ENCODE measurements at regions not wholly inside any gene's neighbourhood (a gene's known extent, or its start where the extent isn't known, plus 50 kb on each side); places are given as distances from the start of the nearest gene placed in this dataset.

DNA sequence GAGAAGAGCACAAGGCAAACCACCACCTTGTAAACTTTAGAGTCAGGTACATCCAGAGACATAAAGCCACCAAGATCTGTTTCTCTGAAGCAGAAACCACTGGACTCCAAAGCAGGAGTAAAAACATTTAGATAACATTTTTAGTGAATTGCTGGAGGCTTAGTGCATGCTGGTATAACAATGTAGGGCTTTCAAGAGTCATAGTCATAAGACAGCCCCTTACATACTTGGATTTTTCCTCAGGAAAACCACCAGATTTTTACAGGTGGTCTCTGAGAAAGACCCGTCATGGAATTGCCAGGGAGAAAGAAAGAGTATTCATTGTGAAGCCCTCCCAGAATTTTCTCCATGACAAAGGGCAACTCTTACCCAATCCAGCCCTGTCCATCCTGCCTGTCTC, 434.5 kb upstream of the NAALADL2 start:
- Histone ChIP-seq H3K36me3 (ENCODE audit: control insufficient read depth, insufficient read depth, low read length) (no peaks in the 10 kb centered on the region), H3K9me3 (ENCODE audit: control insufficient read depth, low read length) (no peaks in the 10 kb centered on the region), H3K4me3 (ENCODE audit: insufficient read depth, low read depth, low read length) (no peak overlapping the region), H3K27me3 (ENCODE audit: control insufficient read depth, insufficient read depth, low read length, poor library complexity, severe bottlenecking) (no peaks in the 10 kb centered on the region), H3K4me1 (ENCODE audit: control insufficient read depth, insufficient read depth, low read length) (no peaks in the 10 kb centered on the region), H3K27ac (ENCODE audit: insufficient read depth, low read depth, low read length, poor library complexity, severe bottlenecking) (no peak overlapping the region)
- 79 to 85% methylated on average over 1 of the region's 1 CpG for WGBS, 2 experiments

DNA sequence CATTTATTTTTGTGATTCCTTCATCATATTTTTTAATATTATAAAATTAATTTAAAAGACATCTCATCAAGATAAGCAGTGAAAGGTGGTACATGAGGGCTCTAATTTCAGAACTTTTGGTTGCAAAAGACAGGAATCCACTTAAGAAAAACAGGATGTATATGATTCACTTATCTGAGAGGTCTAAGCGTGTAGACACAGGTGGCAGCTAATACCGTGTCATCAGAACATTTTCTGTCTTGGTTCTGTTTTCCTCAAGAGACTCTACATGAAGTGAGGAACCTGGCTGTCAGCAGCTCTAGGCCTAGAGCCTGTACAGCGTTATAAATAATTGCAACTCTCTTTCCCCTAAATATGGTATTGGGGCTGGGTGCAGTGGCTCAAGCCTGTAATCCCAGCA, 433.7 kb upstream of the NAALADL2 start:
- WGBS, 2 experiments = 89 to 95% methylated on average over 3 of the region's 3 CpGs
- H3K27me3 ChIP-seq (ENCODE audit: control insufficient read depth, insufficient read depth, low read length, poor library complexity, severe bottlenecking) = no peaks in the 10 kb centered on the region

DNA sequence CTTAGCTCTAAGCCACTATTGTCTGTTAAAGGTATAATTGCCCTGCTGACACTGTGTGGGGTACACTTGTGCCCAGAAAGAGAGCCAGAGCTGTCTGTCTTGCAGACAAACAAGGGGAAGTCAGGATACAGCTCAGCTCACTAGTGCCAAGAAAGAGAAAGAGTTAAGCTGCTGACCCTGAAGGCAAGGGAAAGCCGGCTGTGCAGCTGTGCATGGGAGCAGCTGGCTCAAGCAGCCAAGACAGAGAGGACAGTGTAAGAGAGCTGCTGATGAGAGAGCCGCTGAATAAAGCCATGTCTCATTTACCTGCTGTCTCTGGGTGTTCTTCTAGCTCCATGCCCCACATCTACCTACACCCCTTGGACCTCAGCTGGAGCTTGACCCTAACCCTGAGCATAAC, 428.1 kb upstream of the NAALADL2 start:
- Histone ChIP-seq H3K9me3 (ENCODE audit: control insufficient read depth, low read length) (no peaks in the 10 kb centered on the region), H3K27me3 (ENCODE audit: control insufficient read depth, insufficient read depth, low read length, poor library complexity, severe bottlenecking) (no peaks in the 10 kb centered on the region), H3K4me3 (ENCODE audit: insufficient read depth, low read depth, low read length) (no peak overlapping the region), H3K4me1 (ENCODE audit: control insufficient read depth, insufficient read depth, low read length) (peaks cover 4% of the 10 kb centered on the region), H3K27ac (ENCODE audit: insufficient read depth, low read depth, low read length, poor library complexity, severe bottlenecking) (no peak overlapping the region), H3K36me3 (ENCODE audit: control insufficient read depth, insufficient read depth, low read length) (no peaks in the 10 kb centered on the region)
- WGBS, 2 experiments = 77% methylated on average over 2 of the region's 2 CpGs

More for the DNA sequence above, 433.7 kb upstream of the NAALADL2 start:
- no peaks in the 10 kb centered on the region for H3K9me3 ChIP-seq (ENCODE audit: control insufficient read depth, low read length)
- H3K4me1 ChIP-seq (ENCODE audit: control insufficient read depth, insufficient read depth, low read length) = peaks cover under 1% of the 10 kb centered on the region
- H3K27ac ChIP-seq (ENCODE audit: insufficient read depth, low read depth, low read length, poor library complexity, severe bottlenecking) = no peak overlapping the region
- no peaks in the 10 kb centered on the region for H3K36me3 ChIP-seq (ENCODE audit: control insufficient read depth, insufficient read depth, low read length)
- no peak overlapping the region for H3K4me3 ChIP-seq (ENCODE audit: insufficient read depth, low read depth, low read length)

DNA sequence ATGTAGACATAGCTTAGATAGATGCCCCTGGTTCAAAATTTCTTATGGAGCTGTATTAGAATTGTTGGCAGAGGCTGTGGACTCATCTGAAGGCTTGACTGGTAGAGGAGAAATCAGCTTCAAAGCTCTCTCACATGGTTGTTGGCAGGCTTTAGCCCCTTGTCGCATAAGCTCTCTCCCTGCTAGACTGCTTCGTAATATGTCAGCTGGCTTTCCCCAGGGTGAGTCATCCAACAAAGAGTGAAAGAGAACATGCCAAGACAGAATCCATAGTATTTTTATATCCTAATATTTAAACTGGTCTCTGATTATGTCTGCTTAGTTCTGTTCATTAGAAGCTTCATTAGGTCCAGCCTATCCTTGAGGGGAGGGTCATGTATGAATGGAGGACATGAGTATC, 427.4 kb upstream of the NAALADL2 start:
- Histone ChIP-seq H3K4me1 (ENCODE audit: control insufficient read depth, insufficient read depth, low read length) (peaks cover 4% of the 10 kb centered on the region), H3K27me3 (ENCODE audit: control insufficient read depth, insufficient read depth, low read length, poor library complexity, severe bottlenecking) (no peaks in the 10 kb centered on the region), H3K9me3 (ENCODE audit: control insufficient read depth, low read length) (no peaks in the 10 kb centered on the region), H3K27ac (ENCODE audit: insufficient read depth, low read depth, low read length, poor library complexity, severe bottlenecking) (no peak overlapping the region), H3K4me3 (ENCODE audit: insufficient read depth, low read depth, low read length) (no peak overlapping the region), H3K36me3 (ENCODE audit: control insufficient read depth, insufficient read depth, low read length) (no peaks in the 10 kb centered on the region)
- WGBS, 2 experiments = 94 to 100% methylated on average over 2 of the region's 2 CpGs

DNA sequence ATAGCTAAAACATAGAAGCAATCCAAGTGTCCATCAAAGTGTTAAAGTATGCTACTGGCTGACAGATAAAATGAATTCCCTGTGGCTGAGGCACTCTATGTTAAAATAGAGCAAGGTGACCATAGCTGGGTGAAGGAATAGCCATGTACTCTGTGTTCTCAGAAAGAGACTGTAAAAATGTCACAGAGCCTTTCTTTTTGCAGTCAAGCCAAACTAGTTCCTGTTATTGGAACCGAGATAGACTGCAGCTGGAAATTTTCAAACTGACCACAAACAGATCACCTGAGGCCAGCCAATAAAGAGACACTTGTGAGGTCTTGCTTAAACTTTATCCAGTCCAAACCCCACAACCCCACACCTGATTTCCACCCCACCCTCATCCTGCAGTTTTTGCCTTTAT, 422.8 kb upstream of the NAALADL2 start:
- Histone ChIP-seq H3K4me3 (ENCODE audit: insufficient read depth, low read depth, low read length) (no peak overlapping the region), H3K27ac (ENCODE audit: insufficient read depth, low read depth, low read length, poor library complexity, severe bottlenecking) (no peak overlapping the region), H3K36me3 (ENCODE audit: control insufficient read depth, insufficient read depth, low read length) (no peaks in the 10 kb centered on the region), H3K9me3 (ENCODE audit: control insufficient read depth, low read length) (no peaks in the 10 kb centered on the region), H3K27me3 (ENCODE audit: control insufficient read depth, insufficient read depth, low read length, poor library complexity, severe bottlenecking) (no peaks in the 10 kb centered on the region), H3K4me1 (ENCODE audit: control insufficient read depth, insufficient read depth, low read length) (peaks cover 14% of the 10 kb centered on the region)
- WGBS, 2 experiments = 87 to 92% methylated on average over 1 of the region's 1 CpG

DNA sequence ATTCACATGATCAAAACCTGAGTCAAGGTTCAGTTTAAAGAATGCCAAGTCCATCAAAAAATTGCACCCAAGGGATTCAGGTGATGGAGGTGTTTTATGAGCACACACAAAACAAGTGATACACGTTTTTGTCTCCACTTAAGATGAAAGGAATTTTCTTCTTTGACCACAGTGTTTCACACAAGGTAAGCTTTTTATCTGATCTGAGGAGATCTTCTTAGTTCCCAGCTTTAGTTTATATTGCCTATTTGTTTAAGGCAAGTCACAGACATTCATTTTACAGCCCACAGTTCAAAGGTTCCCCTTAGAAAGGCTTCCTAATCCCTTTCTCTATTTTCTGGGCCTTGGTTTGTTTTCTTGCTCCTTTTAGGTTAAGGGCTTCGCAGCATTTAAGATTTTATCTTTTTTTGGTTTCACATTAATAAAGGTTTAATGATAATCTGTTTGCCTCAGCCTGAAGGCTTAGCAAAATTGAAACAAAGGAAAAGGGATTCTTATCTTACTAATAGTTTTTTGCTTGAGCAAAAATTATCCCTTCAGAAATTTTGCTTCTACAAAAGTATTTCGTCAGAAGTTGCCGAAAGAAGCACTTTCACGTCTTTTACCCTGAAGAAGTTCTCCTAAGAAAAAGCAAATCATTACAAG, 420.5 kb upstream of the NAALADL2 start:
- Histone ChIP-seq H3K4me1 (ENCODE audit: control insufficient read depth, insufficient read depth, low read length) (peaks cover 17% of the 10 kb centered on the region), H3K27me3 (ENCODE audit: control insufficient read depth, insufficient read depth, low read length, poor library complexity, severe bottlenecking) (no peaks in the 10 kb centered on the region), H3K4me3 (ENCODE audit: insufficient read depth, low read depth, low read length) (peak overlapping the region; percentile 78), H3K36me3 (ENCODE audit: control insufficient read depth, insufficient read depth, low read length) (no peaks in the 10 kb centered on the region), H3K27ac (ENCODE audit: insufficient read depth, low read depth, low read length, poor library complexity, severe bottlenecking) (peak overlapping the region; percentile 98), H3K9me3 (ENCODE audit: control insufficient read depth, low read length) (no peaks in the 10 kb centered on the region)
- WGBS, 2 experiments = 58 to 75% methylated on average over 3 to 5 of the region's 5 CpGs

DNA sequence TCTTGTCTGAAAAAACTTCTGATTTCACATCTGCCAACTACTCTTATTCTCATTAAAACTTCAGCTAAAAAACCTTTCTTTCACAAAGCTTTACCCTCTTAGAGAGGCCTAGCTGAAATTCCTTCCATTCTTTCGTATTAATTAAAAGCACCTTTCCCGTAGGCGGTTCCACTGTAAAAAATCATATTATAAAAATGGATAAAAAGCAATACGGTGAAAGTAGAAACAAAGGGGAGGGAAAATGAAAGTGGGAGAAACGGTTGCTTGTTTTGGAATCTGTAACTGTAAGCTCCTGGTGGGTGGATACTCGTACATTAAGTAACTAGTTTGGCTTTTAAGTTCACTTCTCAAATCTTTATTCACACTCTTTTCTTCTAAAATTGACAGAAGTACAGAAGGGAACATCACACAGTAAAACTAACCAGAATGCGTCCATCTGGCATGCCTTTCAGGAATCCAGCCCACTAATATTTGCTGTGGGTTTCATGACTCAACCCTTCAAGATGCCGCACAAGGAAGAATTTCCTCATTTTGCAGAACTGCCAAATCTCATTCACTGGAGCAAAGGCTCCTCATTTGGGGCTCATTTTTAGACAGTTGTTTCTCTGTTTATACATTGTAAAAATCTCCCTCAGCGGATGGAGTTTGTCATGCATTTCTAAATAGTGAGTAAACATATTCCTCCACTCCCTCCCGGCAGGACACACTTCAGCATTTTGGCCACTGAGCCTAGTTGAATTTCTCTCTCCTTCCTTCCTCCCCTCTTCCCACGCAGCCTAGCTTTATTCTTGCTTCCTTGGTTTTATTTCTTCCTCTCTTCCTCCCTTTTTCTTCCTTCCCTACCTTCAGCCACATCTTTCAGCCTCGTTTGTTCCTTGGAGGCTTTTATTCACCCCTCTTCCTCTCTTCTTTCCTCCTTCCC, 419.5 kb upstream of the NAALADL2 start:
- Histone ChIP-seq H3K27me3 (ENCODE audit: control insufficient read depth, insufficient read depth, low read length, poor library complexity, severe bottlenecking) (no peaks in the 10 kb centered on the region), H3K4me1 (ENCODE audit: control insufficient read depth, insufficient read depth, low read length) (peaks cover 17% of the 10 kb centered on the region), H3K27ac (ENCODE audit: insufficient read depth, low read depth, low read length, poor library complexity, severe bottlenecking) (peak overlapping the region; percentile 98), H3K4me3 (ENCODE audit: insufficient read depth, low read depth, low read length) (peak overlapping the region; percentile 78), H3K9me3 (ENCODE audit: control insufficient read depth, low read length) (no peaks in the 10 kb centered on the region), H3K36me3 (ENCODE audit: control insufficient read depth, insufficient read depth, low read length) (no peaks in the 10 kb centered on the region)
- WGBS, 2 experiments = 27 to 36% methylated on average over 10 to 12 of the region's 12 CpGs

DNA sequence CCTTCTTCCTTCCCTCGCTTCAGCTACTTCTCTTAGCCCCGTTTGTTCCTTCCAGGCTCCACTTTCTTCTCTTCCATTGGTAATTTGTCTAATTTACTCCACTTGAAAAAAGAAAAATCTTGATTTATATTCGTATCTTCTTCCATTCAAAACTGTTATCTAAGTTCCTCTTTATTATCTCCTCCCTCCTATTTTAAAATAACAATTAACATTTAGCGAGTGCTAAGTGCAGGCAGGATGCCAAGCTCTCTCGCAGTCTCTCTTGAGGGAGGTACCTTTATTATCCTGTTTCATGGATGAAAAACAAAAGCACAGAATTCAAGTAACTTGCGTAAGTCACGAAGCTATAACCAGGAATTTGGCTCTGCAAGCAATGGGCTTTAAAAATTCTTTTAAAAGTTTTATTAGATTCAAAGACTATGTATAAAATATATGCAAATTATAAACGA, 418.9 kb upstream of the NAALADL2 start:
- H3K4me1 ChIP-seq (ENCODE audit: control insufficient read depth, insufficient read depth, low read length) = peaks cover 17% of the 10 kb centered on the region
- H3K36me3 ChIP-seq (ENCODE audit: control insufficient read depth, insufficient read depth, low read length) = no peaks in the 10 kb centered on the region
- H3K27ac ChIP-seq (ENCODE audit: insufficient read depth, low read depth, low read length, poor library complexity, severe bottlenecking) = peak overlapping the region; percentile 98
- H3K9me3 ChIP-seq (ENCODE audit: control insufficient read depth, low read length) = no peaks in the 10 kb centered on the region
- H3K4me3 ChIP-seq (ENCODE audit: insufficient read depth, low read depth, low read length) = peak overlapping the region; percentile 78
- H3K27me3 ChIP-seq (ENCODE audit: control insufficient read depth, insufficient read depth, low read length, poor library complexity, severe bottlenecking) = no peaks in the 10 kb centered on the region
- 4 to 7% methylated on average over 8 of the region's 8 CpGs for WGBS, 2 experiments

DNA sequence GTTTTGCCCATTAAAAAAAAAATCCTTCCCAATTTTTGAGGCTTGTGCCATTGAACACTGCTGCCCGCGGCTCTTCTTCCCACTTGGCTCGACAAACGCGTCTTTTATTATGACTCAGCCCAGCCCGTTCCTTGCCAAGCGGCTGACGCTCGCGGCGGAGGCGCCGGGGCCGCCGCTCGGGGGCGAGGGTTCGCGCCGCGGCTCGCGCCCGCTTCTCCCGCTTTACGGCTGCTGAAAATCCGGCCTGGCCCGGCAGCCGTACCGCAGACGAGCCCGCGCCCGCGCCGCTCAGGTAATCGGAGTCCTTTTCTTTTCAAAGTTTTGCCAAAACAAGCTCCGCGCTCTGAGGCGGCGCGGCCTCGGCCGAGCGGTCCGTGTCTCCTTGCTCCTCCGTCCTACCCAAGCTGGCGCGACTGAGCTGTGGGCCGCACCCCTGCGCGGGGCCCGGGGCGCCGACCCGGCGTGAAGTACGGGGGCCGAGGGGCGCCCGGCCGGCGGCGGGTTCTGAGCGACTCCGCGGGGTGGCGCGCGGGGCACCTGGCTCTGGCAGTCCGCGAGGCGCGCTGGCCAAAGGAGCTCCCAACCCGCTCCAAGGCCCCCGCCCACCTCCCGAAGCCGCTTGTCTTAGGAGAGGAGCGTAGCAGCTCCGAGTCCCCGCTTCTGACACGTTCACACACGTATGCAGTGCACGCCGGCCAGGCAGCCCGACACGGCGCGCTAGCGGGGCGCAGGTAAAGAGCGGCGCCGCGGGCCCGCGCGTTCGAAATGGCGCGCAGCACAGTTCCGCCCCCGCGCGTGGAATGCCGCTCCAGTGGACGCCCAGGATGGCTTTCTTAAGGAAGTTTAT, 418.2 kb upstream of the NAALADL2 start:
- no peaks in the 10 kb centered on the region for H3K9me3 ChIP-seq (ENCODE audit: control insufficient read depth, low read length)
- H3K36me3 ChIP-seq (ENCODE audit: control insufficient read depth, insufficient read depth, low read length) = no peaks in the 10 kb centered on the region
- 0% methylated on average over 107 of the region's 107 CpGs for WGBS, 2 experiments
- peaks cover 17% of the 10 kb centered on the region for H3K4me1 ChIP-seq (ENCODE audit: control insufficient read depth, insufficient read depth, low read length)
- peak overlapping the region; percentile 98 for H3K27ac ChIP-seq (ENCODE audit: insufficient read depth, low read depth, low read length, poor library complexity, severe bottlenecking)
- no peaks in the 10 kb centered on the region for H3K27me3 ChIP-seq (ENCODE audit: control insufficient read depth, insufficient read depth, low read length, poor library complexity, severe bottlenecking)
- H3K4me3 ChIP-seq (ENCODE audit: insufficient read depth, low read depth, low read length) = peak overlapping the region; percentile 78
